H1 (cell line): ENCODE measurements at regions not wholly inside any gene's neighbourhood (a gene's known extent, or its start where the extent isn't known, plus 50 kb on each side); places are given as distances from the start of the nearest gene placed in this dataset.

Experiments used
- CEBPB ChIP-seq: IDR thresholded peaks from 2 replicates; pipeline ENCODE4 v1.6.1; 2012; ENCODE audit warnings: low read depth, low read length
- NANOG ChIP-seq: IDR thresholded peaks from 2 replicates; pipeline ENCODE4 v1.6.1; 2011; ENCODE audit warnings: low read length, low read depth, mild to moderate bottlenecking, inconsistent platforms; ENCODE audit not compliant: insufficient read depth, poor library complexity, severe bottlenecking
- SP2 ChIP-seq: IDR thresholded peaks from 2 replicates; pipeline ENCODE4 v1.6.1; 2012; ENCODE audit warnings: mild to moderate bottlenecking, low read length, inconsistent platforms
- SP4 ChIP-seq: IDR thresholded peaks from 2 replicates; pipeline ENCODE4 v1.6.1; 2012; ENCODE audit warnings: low read length, inconsistent platforms
- USF2 ChIP-seq: IDR thresholded peaks from 2 replicates; pipeline ENCODE4 v1.6.1; 2011; ENCODE audit warnings: low read length, improper control_type of control experiment

DNA sequence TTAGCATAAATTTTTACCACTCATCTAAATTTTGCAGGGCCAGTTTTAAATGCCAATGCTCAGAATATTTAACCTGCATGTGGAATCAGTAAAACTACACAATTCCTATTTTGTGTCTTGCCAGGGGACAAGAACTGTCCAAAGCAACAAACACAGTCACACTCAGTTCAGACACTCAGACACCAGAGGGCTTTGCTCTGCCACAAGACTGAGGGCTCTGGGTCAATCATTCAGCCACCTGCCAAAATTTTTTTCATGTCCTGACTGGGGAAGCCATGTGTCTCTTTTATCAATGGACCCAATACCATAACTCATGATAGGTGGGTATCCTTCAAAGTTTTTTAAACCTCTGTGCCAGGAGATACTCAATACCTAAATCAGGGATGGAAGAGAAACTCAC lies 304.0 kb upstream of the ANO3 start (continued):
- TF ChIP-seq CEBPB (no peak), NANOG (no peak), SP2 (no peak), SP4 (no peak), USF2 (no peak)
